GM12878 (cell line): ENCODE measurements at regions not wholly inside any gene's neighbourhood (a gene's known extent, or its start where the extent isn't known, plus 50 kb on each side); places are given as distances from the start of the nearest gene placed in this dataset.

ENCODE experiments used
- ATAC-seq: fragments of 200-7000 bp; cut with Tn5 transposase; 3 replicates; pipeline ENCODE4 v1.9.1; 2020; ENCODE audit warnings: mild to moderate bottlenecking, moderate library complexity
- BruUV-seq: library from RNA; stranded (reverse); fragments of 400-500 nt; replicated peaks from 2 replicates; lab custom pipeline; 2021; lab: Mats Ljungman, UMichigan
- CTCF ChIA-PET: fragments of 300-600 bp; sonication (Branson Sonifier 250); formaldehyde crosslinking; extraction: SDS; loops from one replicate; lab custom pipeline; 2021; ENCODE audit warnings: inconsistent platforms; lab: Yijun Ruan, JAX
- POLR2A ChIA-PET: fragments of 350-600 bp; formaldehyde crosslinking; extraction: SDS; loops from one replicate; lab custom pipeline; 2021; ENCODE audit warnings: inconsistent platforms; lab: Charles Lee
- RAD21 ChIA-PET: fragments of 300-600 bp; sonication (Branson Sonifier 250); formaldehyde crosslinking; loops from one replicate; lab custom pipeline; 2023; ENCODE audit warnings: antibody characterized with exemption; ENCODE audit not compliant: unreplicated experiment; lab: Charles Lee
- SMC1A ChIA-PET: fragments of 300-600 bp; sonication (Branson Sonifier 250); formaldehyde crosslinking; loops from one replicate; lab custom pipeline; 2023; ENCODE audit not compliant: unreplicated experiment, uncharacterized antibody; lab: Charles Lee
- DNase-seq: peaks from one replicate; pipeline ENCODE4 v3.0.0-alpha.2; 2011; ENCODE audit warnings: low read depth, low spot score
- FAIRE-seq: peaks from 3 replicates; lab custom pipeline; 2011; peaks lifted over from hg19 to GRCh38; lab: Jason Lieb, UNC
- H2AFZ ChIP-seq: 2 replicates; pipeline ENCODE4 v1.6.0; 2011; ENCODE audit warnings: low read depth, low read length, control low read depth; ENCODE audit not compliant: control insufficient read depth
- H3K27ac ChIP-seq: 2 replicates; pipeline ENCODE4 v1.5.1; 2011; ENCODE audit warnings: control low read depth; ENCODE audit not compliant: control insufficient read depth, insufficient read depth
- H3K27me3 ChIP-seq, 2 experiments: replicated peaks in 1 of 2; 2 replicates each; pipeline versions ENCODE4 v1.6.0 to v1.6.1; 2011; ENCODE audit warnings: low read length in 1 of 2; ENCODE audit not compliant: control insufficient read depth in 2 of 2, insufficient read depth in 2 of 2
- H3K36me3 ChIP-seq, 2 experiments: 2 replicates each; pipeline ENCODE4 v1.5.1; 2011; ENCODE audit warnings: low read length in 1 of 2; ENCODE audit not compliant: control insufficient read depth in 2 of 2, insufficient read depth in 2 of 2
- H3K4me1 ChIP-seq: 2 replicates; pipeline ENCODE4 v1.6.1; 2011; ENCODE audit warnings: mild to moderate bottlenecking, low read length, moderate library complexity, mixed read lengths; ENCODE audit not compliant: control insufficient read depth, insufficient read depth
- H3K4me2 ChIP-seq: 2 replicates; pipeline ENCODE4 v1.6.0; 2011; ENCODE audit warnings: control low read depth; ENCODE audit not compliant: control insufficient read depth, insufficient read depth
- H3K4me3 ChIP-seq: fragments of 200-600 bp; sonication (generic); 2 replicates; pipeline ENCODE4 v1.5.1; 2016
- H3K79me2 ChIP-seq: 2 replicates; pipeline ENCODE4 v1.6.0; 2011; ENCODE audit warnings: low read length; ENCODE audit not compliant: control insufficient read depth, insufficient read depth
- H3K9ac ChIP-seq: 2 replicates; pipeline ENCODE4 v1.8.0; 2011; ENCODE audit warnings: low read length, control low read depth, mixed read lengths; ENCODE audit not compliant: control insufficient read depth, insufficient read depth
- H3K9me3 ChIP-seq: replicated peaks from 3 replicates; pipeline ENCODE4 v1.5.1; 2011; ENCODE audit warnings: mild to moderate bottlenecking, low read length; ENCODE audit not compliant: control insufficient read depth, insufficient read depth
- H4K20me1 ChIP-seq: 2 replicates; pipeline ENCODE4 v1.6.0; 2011; ENCODE audit not compliant: control insufficient read depth, insufficient read depth
- BRCA1 ChIP-seq: IDR thresholded peaks from 2 replicates; pipeline ENCODE4 v1.6.1; 2011; ENCODE audit warnings: low read depth, low read length, improper control_type of control experiment
- CEBPZ ChIP-seq: fragments of 150-350 bp; IDR thresholded peaks from 2 replicates; pipeline ENCODE4 v1.6.1; 2016; ENCODE audit warnings: low read depth, low read length
- CTCF ChIP-seq, 3 experiments: IDR thresholded peaks in 2 of 3; conservative IDR thresholded peaks in 1 of 3; 2 replicates each; pipeline ENCODE4 v1.5.1; 2011; ENCODE audit warnings: low read depth in 3 of 3, low read length in 3 of 3, mild to moderate bottlenecking in 3 of 3, control low read depth in 2 of 3, moderate library complexity in 2 of 3, inconsistent platforms in 1 of 3, mixed read lengths in 1 of 3; ENCODE audit not compliant: control insufficient read depth in 2 of 3, insufficient read depth in 1 of 3; ENCODE audit errors: extremely low read depth in 1 of 3
- E4F1 ChIP-seq: fragments of 450-650 bp; IDR thresholded peaks from 2 replicates; pipeline ENCODE4 v1.6.1; 2018; ENCODE audit warnings: borderline replicate concordance, mild to moderate bottlenecking; ENCODE audit not compliant: partially characterized antibody
- IRF5 ChIP-seq: fragments of 450-650 bp; IDR thresholded peaks from 2 replicates; pipeline ENCODE4 v1.6.1; 2017; ENCODE audit warnings: borderline replicate concordance
- MEF2B ChIP-seq: fragments of 450-650 bp; IDR thresholded peaks from 2 replicates; pipeline ENCODE4 v1.6.1; 2018; ENCODE audit warnings: mild to moderate bottlenecking, moderate library complexity; ENCODE audit not compliant: partially characterized antibody, poor library complexity, severe bottlenecking
- POLR2AphosphoS2 ChIP-seq: IDR thresholded peaks from 2 replicates; pipeline ENCODE4 v1.6.1; 2011; ENCODE audit warnings: low read depth, mild to moderate bottlenecking, low read length, improper control_type of control experiment, moderate library complexity
- SIX5 ChIP-seq: IDR thresholded peaks from 2 replicates; pipeline ENCODE4 v1.6.1; 2011; ENCODE audit warnings: mild to moderate bottlenecking, low read depth, low read length, moderate library complexity; ENCODE audit not compliant: severe bottlenecking
- ZNF274 ChIP-seq: IDR thresholded peaks from one replicate; pipeline ENCODE4 v1.8.0; 2011; ENCODE audit not compliant: insufficient read length, insufficient read depth
- WGBS: methylation state at CpG from one replicate; pipeline ENCODE4 v1.1.6; 2016; ENCODE audit warnings: low lambda C conversion rate; ENCODE audit not compliant: insufficient replicate concordance, insufficient coverage; ENCODE audit errors: missing lambda C conversion rate; 5-methylcytosine and 5-hydroxymethylcytosine counted together
- in situ Hi-C: fragments of 300-500 bp; cut with MboI; formaldehyde crosslinking; loops from 9 replicates; pipeline ENCODE4 v1.14.3; 2018; ENCODE audit warnings: mixed read lengths
- intact Hi-C: fragments of 100-400 bp; cut with micrococcal nuclease; formaldehyde crosslinking; loops from one replicate; pipeline ENCODE4 v1.14.2; 2022; ENCODE audit not compliant: unreplicated experiment

GRCh38 chr18:79587779-79588635 is 91.6 kb upstream of the CTDP1 start (continued):
- TF ChIP-seq CTCF (IDR thresholded peaks at IDR 0.05 in 2 of 3, conservative IDR thresholded peaks at IDR 0.05 in 1 of 3; ENCODE audit: control insufficient read depth in 2 of 3, extremely low read depth in 1 of 3, insufficient read depth in 1 of 3, low read depth in 3 of 3, low read length in 3 of 3) (no peak), SIX5 (no peak)

- in situ Hi-C loops: no loop called here
- no TSS peak for BruUV-seq
- no peak overlapping the region for H3K4me3 ChIP-seq
- TF ChIP-seq MEF2B: no peak
- TF ChIP-seq ZNF274: no peak
- no peak for TF ChIP-seq BRCA1
- no peak for TF ChIP-seq CEBPZ
- no peak for TF ChIP-seq IRF5
- no peak for TF ChIP-seq POLR2AphosphoS2
- no peak for TF ChIP-seq E4F1
Measured at GRCh38 chr18:79588636-79589481, 90.7 kb upstream of the CTDP1 start.

More at GRCh38 chr18:79588636-79589481, 90.7 kb upstream of the CTDP1 start:
- Histone ChIP-seq H4K20me1 (no peaks in the 10 kb centered on the region), H3K9ac (no peak overlapping the region), H3K79me2 (no peaks in the 10 kb centered on the region), H3K4me2 (no peak overlapping the region), H3K9me3 (peaks cover 1% of the 10 kb centered on the region; the same call in 1 of the 3 replicates), H3K27ac (no peak overlapping the region), H3K4me1 (no peaks in the 10 kb centered on the region), H3K36me3 (no peaks in the 10 kb centered on the region), H3K27me3 (no peaks in the 10 kb centered on the region), H2AFZ (no peak overlapping the region)
- ChIA-PET RAD21 (no interaction called here), POLR2A (no interaction called here), SMC1A (no interaction called here), CTCF (no interaction called here)
- DNase-seq (no peak), ATAC-seq (no peak), FAIRE-seq (no peak)
- WGBS: 51% methylated on average over 38 of the region's 38 CpGs
- intact Hi-C loops: no loop called here
